ENCODE measurements at regions not wholly inside any gene's neighbourhood (a gene's known extent, or its start where the extent isn't known, plus 50 kb on each side); places are given as distances from the start of the nearest gene placed in this dataset.

GRCh38 chr11:119974051-119974450, 163.9 kb downstream of the TRIM29 start:
- Histone ChIP-seq H3F3A (ENCODE audit: control insufficient read depth, insufficient read depth) (no peaks in the 10 kb centered on the region), H3K4me1 (ENCODE audit: control insufficient read depth, low read length) (no peaks in the 10 kb centered on the region), H3K4me3 (ENCODE audit: low read length) (no peak overlapping the region), H3K4me2 (ENCODE audit: low read length) (no peak overlapping the region), H3K79me2 (ENCODE audit: control insufficient read depth, low read length) (no peaks in the 10 kb centered on the region), H3K9me2 (replicated peaks; ENCODE audit: control insufficient read depth, low read length) (no peaks in the 10 kb centered on the region), H3K36me3 (ENCODE audit: control insufficient read depth, low read length) (no peaks in the 10 kb centered on the region), H3K27me3 (ENCODE audit: control insufficient read depth, low read length) (no peaks in the 10 kb centered on the region; the same call in 1 of the 2 replicates), H3K27ac (ENCODE audit: low read depth, low read length) (no peak overlapping the region), H3K9me3 (ENCODE audit: control insufficient read depth, insufficient read depth, low read length) (no peaks in the 10 kb centered on the region), H4K20me1 (ENCODE audit: control insufficient read depth, insufficient read depth, low read depth, low read length) (no peaks in the 10 kb centered on the region)
- TF ChIP-seq EZH2phosphoT487 (IDR thresholded peaks at IDR 0.05; ENCODE audit: borderline replicate concordance, low read length), result no peak
- TF ChIP-seq CTCF (IDR thresholded peaks at IDR 0.05; ENCODE audit: low read depth, low read length, poor library complexity, severe bottlenecking), result no peak

- no peak overlapping the region for H3K4me2 ChIP-seq (ENCODE audit: low read length)
- no peaks in the 10 kb centered on the region; the same call in 1 of the 2 replicates for H3K27me3 ChIP-seq (ENCODE audit: control insufficient read depth, low read length)
- H4K20me1 ChIP-seq (ENCODE audit: control insufficient read depth, insufficient read depth, low read depth, low read length), result no peaks in the 10 kb centered on the region
- no peak for TF ChIP-seq CTCF (IDR thresholded peaks at IDR 0.05; ENCODE audit: low read depth, low read length, poor library complexity, severe bottlenecking)
- TF ChIP-seq EZH2phosphoT487 (IDR thresholded peaks at IDR 0.05; ENCODE audit: borderline replicate concordance, low read length), result no peak
- no peak overlapping the region for H3K4me3 ChIP-seq (ENCODE audit: low read length)
- no peaks in the 10 kb centered on the region for H3K4me1 ChIP-seq (ENCODE audit: control insufficient read depth, low read length)
- H3F3A ChIP-seq (ENCODE audit: control insufficient read depth, insufficient read depth), result no peaks in the 10 kb centered on the region
- H3K36me3 ChIP-seq (ENCODE audit: control insufficient read depth, low read length), result no peaks in the 10 kb centered on the region
- no peaks in the 10 kb centered on the region for H3K9me2 ChIP-seq (replicated peaks; ENCODE audit: control insufficient read depth, low read length)
- no peak overlapping the region for H3K27ac ChIP-seq (ENCODE audit: low read depth, low read length)
- no peaks in the 10 kb centered on the region for H3K79me2 ChIP-seq (ENCODE audit: control insufficient read depth, low read length)
- H3K9me3 ChIP-seq (ENCODE audit: control insufficient read depth, insufficient read depth, low read length), result no peaks in the 10 kb centered on the region
Measured at GRCh38 chr11:119972281-119972680, 165.6 kb downstream of the TRIM29 start.

DNA sequence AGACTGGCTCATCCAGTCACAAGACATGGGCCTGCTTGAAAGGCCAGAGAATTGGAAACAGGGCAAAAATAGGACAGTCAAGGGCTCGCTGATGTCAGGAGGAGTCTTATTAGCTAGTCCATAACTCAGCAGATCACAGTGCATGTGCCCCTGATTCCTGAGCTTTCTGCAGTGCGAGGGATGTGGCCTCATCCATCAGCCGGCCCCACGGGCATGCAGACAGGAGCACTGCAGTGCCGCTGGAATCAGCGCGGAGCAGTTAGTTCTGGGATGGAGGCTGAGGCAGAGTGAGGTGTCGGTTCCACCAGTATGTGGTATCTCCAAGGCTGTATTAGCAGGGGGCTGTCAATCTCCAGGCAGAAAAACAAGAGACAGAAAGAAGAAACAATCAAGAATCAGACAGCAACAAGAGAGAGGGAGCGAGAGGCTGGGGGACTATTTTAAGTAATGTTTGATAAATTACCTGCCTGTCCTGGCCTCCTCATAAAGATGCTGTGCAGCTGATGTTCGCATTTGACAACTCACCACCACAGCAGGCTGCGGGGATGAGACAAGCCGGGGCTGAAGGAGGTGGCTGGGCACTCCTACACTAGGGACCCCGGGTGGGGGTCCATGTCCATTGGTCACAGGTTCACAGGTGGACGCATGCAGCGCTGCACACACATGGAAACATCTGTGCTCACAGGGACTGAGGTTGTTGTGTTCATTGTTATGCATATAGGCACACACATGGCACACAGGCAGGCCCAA, 167.2 kb downstream of the TRIM29 start:
- no peaks in the 10 kb centered on the region for H3K4me1 ChIP-seq (ENCODE audit: control insufficient read depth, low read length)
- no peaks in the 10 kb centered on the region for H3F3A ChIP-seq (ENCODE audit: control insufficient read depth, insufficient read depth)
- no peak overlapping the region for H3K4me2 ChIP-seq (ENCODE audit: low read length)
- H3K9me2 ChIP-seq (replicated peaks; ENCODE audit: control insufficient read depth, low read length), result no peaks in the 10 kb centered on the region
- H4K20me1 ChIP-seq (ENCODE audit: control insufficient read depth, insufficient read depth, low read depth, low read length), result no peaks in the 10 kb centered on the region
- no peak overlapping the region for H3K4me3 ChIP-seq (ENCODE audit: low read length)
- no peaks in the 10 kb centered on the region for H3K36me3 ChIP-seq (ENCODE audit: control insufficient read depth, low read length)
- TF ChIP-seq EZH2phosphoT487 (IDR thresholded peaks at IDR 0.05; ENCODE audit: borderline replicate concordance, low read length) (no peak), CTCF (IDR thresholded peaks at IDR 0.05; ENCODE audit: low read depth, low read length, poor library complexity, severe bottlenecking) (no peak)
- H3K27me3 ChIP-seq (ENCODE audit: control insufficient read depth, low read length), result peaks cover 5% of the 10 kb centered on the region; the same call in 1 of the 2 replicates
- H3K79me2 ChIP-seq (ENCODE audit: control insufficient read depth, low read length), result no peaks in the 10 kb centered on the region
- H3K27ac ChIP-seq (ENCODE audit: low read depth, low read length), result no peak overlapping the region
- no peaks in the 10 kb centered on the region for H3K9me3 ChIP-seq (ENCODE audit: control insufficient read depth, insufficient read depth, low read length)
